HG03159 (cell line): ENCODE measurements at regions not wholly inside any gene's neighbourhood (a gene's known extent, or its start where the extent isn't known, plus 50 kb on each side); places are given as distances from the start of the nearest gene placed in this dataset.
A peak's percentile ranks its signal among the peaks of the same experiment; 100 is the strongest.

Experiments used
- ATAC-seq: cut with Tn5 transposase; IDR thresholded peaks from one replicate; pipeline ENCODE4 v1.9.1; 2021; ENCODE audit warnings: mild to moderate bottlenecking, moderate library complexity; ENCODE audit not compliant: unreplicated experiment

- ATAC-seq = peak; percentile 43
Measured at GRCh38 chr11:19345848-19346681, 105.3 kb upstream of the E2F8 start.

DNA sequence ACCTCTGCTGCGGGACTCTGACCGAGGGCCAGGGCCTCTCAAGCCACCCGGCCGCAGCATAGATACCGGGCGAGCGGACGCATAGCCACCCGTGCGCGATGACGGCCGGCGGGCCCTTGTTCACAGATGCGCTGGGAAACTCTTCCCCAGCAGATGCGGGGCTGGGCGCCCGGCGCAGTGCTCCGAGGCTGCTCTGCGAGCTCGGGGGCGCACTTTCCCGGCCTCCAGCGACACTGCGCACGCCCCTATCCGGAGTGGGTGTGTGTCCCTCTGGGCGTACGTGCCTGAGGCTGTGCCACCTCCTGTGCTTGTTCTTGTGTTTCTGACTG lies 104.7 kb upstream of the E2F8 start:
- ATAC-seq = peak; percentile 32

GRCh38 chr11:19344661-19345518 lies 104.1 kb upstream of the E2F8 start:
- ATAC-seq = peak; percentile 52

GRCh38 chr11:19342036-19342435 lies 101.3 kb upstream of the E2F8 start:
- no peak for ATAC-seq

DNA sequence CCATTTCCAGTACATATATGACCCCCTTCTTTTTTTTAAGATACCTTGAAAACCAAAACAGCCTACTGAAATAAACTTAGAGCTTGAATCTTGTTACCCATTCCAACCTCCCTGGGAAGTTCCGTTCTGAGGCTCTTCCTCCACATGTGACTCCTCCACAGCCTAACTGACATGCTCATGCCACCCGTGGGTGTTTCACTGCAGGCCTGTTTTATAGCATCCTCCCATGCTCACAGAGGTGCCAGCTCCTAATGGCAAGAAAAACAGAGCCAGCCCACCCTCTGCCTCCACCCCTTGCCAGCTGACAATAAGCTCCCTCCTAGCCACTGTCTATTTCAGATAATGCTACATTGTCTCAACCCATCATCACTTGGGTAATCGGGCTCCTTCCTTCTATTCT lies 97.6 kb upstream of the E2F8 start:
- ATAC-seq = no peak

DNA sequence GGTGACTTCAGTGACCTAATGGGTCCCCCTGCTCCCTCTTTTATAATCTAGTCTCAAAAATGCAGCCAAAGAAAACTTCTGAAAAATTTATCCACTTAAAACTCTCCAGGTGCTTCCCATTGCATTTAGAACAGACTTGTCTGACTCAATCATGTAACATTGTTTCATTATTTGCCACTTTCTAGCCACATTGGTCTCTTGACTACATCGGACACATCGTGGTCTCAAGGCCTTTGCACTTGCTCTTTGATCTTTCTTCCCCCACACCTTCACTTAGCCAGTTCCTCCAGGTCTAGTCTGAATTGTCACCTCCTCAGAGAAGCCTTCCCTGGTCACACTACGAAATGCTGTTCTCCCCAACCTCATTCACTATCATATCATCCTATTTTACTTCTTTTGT lies 97.0 kb upstream of the E2F8 start:
- ATAC-seq = no peak

- ATAC-seq = no peak
Measured at GRCh38 chr11:19336331-19336730, 95.6 kb upstream of the E2F8 start.

DNA sequence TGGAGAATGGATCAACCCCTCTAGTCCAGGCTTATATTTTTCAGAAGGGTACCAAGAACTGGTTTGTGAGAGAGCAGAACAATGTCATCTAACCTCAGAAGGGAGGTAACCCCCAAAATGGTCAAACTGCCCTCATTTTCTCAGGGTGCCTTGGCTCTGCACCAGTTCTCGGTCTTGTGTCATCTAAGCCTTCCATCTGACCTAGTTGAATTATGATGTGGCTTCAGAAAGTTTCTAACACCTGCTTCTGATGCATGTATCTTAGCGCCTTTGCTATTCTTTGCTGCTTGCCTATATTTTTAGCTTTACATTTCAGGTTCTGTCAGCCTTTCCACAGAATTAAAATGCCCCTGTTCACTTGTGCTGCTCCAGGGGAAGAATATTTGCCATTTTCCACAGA lies 91.7 kb upstream of the E2F8 start:
- ATAC-seq = peak; percentile 82

- ATAC-seq = no peak
Measured at GRCh38 chr11:19330416-19330815, 89.7 kb upstream of the E2F8 start.

DNA sequence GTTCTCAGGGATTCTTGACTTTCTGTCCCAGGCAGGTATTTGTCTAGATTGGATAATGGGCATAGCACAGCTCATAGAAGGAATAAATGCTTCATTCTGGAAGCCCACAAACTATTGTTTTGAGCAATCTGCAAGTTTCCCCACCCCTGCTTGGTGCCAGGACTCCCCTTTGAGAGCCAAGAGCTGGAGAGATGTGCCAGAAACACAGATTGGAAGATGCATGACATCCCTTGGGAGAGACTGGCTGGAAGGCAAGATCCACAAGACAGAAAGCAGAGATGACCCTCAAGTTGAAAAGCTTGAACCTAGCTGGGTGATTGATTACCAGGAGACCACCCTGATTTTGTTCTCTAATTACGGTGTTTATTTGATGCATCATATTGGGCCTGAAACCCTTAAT lies 89.2 kb upstream of the E2F8 start:
- no peak for ATAC-seq

DNA sequence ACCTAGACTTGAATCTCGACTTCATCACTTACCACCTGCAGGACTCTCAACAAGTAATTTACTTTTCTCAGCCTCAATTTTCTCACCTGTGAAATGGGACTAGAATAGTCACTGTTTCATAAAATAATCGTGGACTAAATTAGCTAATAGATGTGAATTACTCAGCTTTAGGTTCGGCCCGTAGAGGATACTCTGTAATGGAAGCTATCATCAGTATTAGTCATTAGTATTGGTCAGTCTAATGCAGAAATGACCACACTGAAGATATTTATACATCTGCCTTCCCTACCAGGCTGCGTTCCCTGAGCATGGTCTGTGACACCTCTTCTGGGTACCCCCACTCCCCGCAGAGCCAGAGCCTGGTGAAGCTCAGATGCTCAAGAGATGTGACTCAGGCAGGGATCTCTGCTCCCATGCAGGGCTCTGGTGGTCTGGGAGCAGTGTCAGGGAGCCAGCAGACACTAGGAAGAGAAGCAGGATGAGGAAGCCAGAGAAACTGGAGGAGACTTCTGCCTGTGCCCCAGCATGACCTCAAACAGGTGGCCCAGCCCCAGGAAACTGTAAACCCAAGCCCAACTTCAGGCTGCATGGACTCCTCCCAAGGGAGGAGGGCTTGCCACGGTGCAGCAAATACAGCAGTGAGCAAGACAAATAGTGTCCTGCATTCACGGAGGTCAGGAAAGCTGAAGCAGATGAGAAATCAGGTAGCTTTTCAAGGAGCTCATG lies 88.0 kb upstream of the E2F8 start:
- ATAC-seq = no peak

- no peak for ATAC-seq
Measured at GRCh38 chr11:19327280-19327679, 86.5 kb upstream of the E2F8 start.

GRCh38 chr11:19326499-19326898 lies 85.8 kb upstream of the E2F8 start:
- no peak for ATAC-seq

- ATAC-seq = no peak
Measured at GRCh38 chr11:19323502-19323901, 82.8 kb upstream of the E2F8 start.

- ATAC-seq = no peak
Measured at GRCh38 chr11:19321351-19321750, 80.6 kb upstream of the E2F8 start.

- no peak for ATAC-seq
Measured at GRCh38 chr11:19320827-19321226, 80.1 kb upstream of the E2F8 start.

GRCh38 chr11:19316434-19316833 lies 75.7 kb upstream of the E2F8 start:
- no peak for ATAC-seq

GRCh38 chr11:19315511-19315910 lies 74.8 kb upstream of the E2F8 start:
- no peak for ATAC-seq

- ATAC-seq = no peak
Measured at GRCh38 chr11:19313140-19313539, 72.4 kb upstream of the E2F8 start.

GRCh38 chr11:19311308-19312030 lies 70.7 kb upstream of the E2F8 start:
- peak; percentile 79 for ATAC-seq

DNA sequence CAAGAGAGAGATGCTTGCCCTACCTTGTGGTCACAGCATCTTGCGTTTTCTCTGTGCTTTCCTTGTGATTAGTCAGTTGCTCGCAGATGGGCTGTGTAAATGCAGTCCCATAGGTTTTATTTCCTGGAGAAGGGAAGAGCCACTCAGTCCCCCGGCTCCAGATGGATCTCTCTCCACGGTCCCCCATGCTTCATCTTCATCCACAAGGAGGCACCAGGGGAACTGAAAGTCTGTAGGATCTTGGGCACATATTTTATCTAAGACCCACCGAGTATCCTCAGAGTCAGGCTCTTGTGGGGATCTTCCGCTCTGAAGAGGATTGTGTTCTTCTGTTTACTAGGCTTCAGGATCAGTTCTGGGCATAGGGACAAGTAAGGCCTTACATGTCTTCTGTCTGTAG lies 66.8 kb upstream of the E2F8 start:
- ATAC-seq = no peak
